GM18520 (cell line): ENCODE measurements at regions not wholly inside any gene's neighbourhood (a gene's known extent, or its start where the extent isn't known, plus 50 kb on each side); places are given as distances from the start of the nearest gene placed in this dataset.

Experiments used
- ATAC-seq: cut with Tn5 transposase; IDR thresholded peaks from one replicate; pipeline ENCODE4 v1.9.1; 2021; ENCODE audit not compliant: unreplicated experiment

- no peak for ATAC-seq
These were observed 511.9 kb downstream of the MID1IP1 start for GRCh38 chrX:39313146-39313545.

GRCh38 chrX:39318506-39319343, 517.5 kb downstream of the MID1IP1 start:
- ATAC-seq = no peak

- no peak for ATAC-seq
These were observed 518.9 kb downstream of the MID1IP1 start for GRCh38 chrX:39320165-39320564.

GRCh38 chrX:39322496-39322895, 521.2 kb downstream of the MID1IP1 start:
- ATAC-seq = no peak

GRCh38 chrX:39324233-39324930, 523.1 kb downstream of the MID1IP1 start:
- ATAC-seq = no peak

- no peak for ATAC-seq
These were observed 526.0 kb downstream of the MID1IP1 start for GRCh38 chrX:39327255-39327654.

- no peak for ATAC-seq
These were observed 526.4 kb downstream of the MID1IP1 start for GRCh38 chrX:39327705-39328104.

GRCh38 chrX:39328661-39329060, 527.4 kb downstream of the MID1IP1 start:
- no peak for ATAC-seq

- ATAC-seq = peak; percentile 68
These were observed 529.9 kb downstream of the MID1IP1 start for GRCh38 chrX:39331082-39331704.

- no peak for ATAC-seq
These were observed 532.2 kb downstream of the MID1IP1 start for GRCh38 chrX:39333451-39333850.

GRCh38 chrX:39335513-39336235, 534.4 kb downstream of the MID1IP1 start:
- ATAC-seq = no peak

- ATAC-seq = peak; percentile 55
These were observed 535.5 kb downstream of the MID1IP1 start for GRCh38 chrX:39336671-39337311.

- no peak for ATAC-seq
These were observed 536.2 kb downstream of the MID1IP1 start for GRCh38 chrX:39337451-39337850.

- ATAC-seq = no peak
These were observed 537.3 kb downstream of the MID1IP1 start for GRCh38 chrX:39338583-39338982.

- no peak for ATAC-seq
These were observed 555.0 kb downstream of the MID1IP1 start for GRCh38 chrX:39356119-39356807.

GRCh38 chrX:39360101-39360500, 558.8 kb downstream of the MID1IP1 start:
- no peak for ATAC-seq

- ATAC-seq = no peak
These were observed 560.5 kb downstream of the MID1IP1 start for GRCh38 chrX:39361736-39362135.

GRCh38 chrX:39367416-39367815, 566.2 kb downstream of the MID1IP1 start:
- ATAC-seq = no peak

GRCh38 chrX:39372115-39372514, 570.9 kb downstream of the MID1IP1 start:
- no peak for ATAC-seq

- ATAC-seq = no peak
These were observed 575.9 kb downstream of the MID1IP1 start for GRCh38 chrX:39377157-39377556.
